ENCODE measurements at regions not wholly inside any gene's neighbourhood (a gene's known extent, or its start where the extent isn't known, plus 50 kb on each side); places are given as distances from the start of the nearest gene placed in this dataset.

GRCh38 chr20:22794200-22794599 lies 209.8 kb upstream of the FOXA2 start:
- TF ChIP-seq CTCF (IDR thresholded peaks at IDR 0.05; ENCODE audit: low read depth, low read length) = no peak
- in situ Hi-C loops (cut with HindIII; ENCODE audit: low sequenced_read_pairs) = no loop called here
- DNase-seq (ENCODE audit: low read depth, low spot score) = no peak
- H3K4me3 ChIP-seq (ENCODE audit: low read depth, low read length) = no peak overlapping the region

- in situ Hi-C loops (cut with HindIII; ENCODE audit: low sequenced_read_pairs) = no loop called here
- no peak overlapping the region for H3K4me3 ChIP-seq (ENCODE audit: low read depth, low read length)
- TF ChIP-seq CTCF (IDR thresholded peaks at IDR 0.05; ENCODE audit: low read depth, low read length) = no peak
- DNase-seq (ENCODE audit: low read depth, low spot score) = no peak
Observed at GRCh38 chr20:22795433-22795832, 211.1 kb upstream of the FOXA2 start.

GRCh38 chr20:22795871-22796270 lies 211.5 kb upstream of the FOXA2 start:
- TF ChIP-seq CTCF (IDR thresholded peaks at IDR 0.05; ENCODE audit: low read depth, low read length) = no peak
- in situ Hi-C loops (cut with HindIII; ENCODE audit: low sequenced_read_pairs) = no loop called here
- DNase-seq (ENCODE audit: low read depth, low spot score) = peak; percentile 92
- H3K4me3 ChIP-seq (ENCODE audit: low read depth, low read length) = no peak overlapping the region

- TF ChIP-seq CTCF (IDR thresholded peaks at IDR 0.05; ENCODE audit: low read depth, low read length) = no peak
- H3K4me3 ChIP-seq (ENCODE audit: low read depth, low read length) = no peak overlapping the region
- in situ Hi-C loops (cut with HindIII; ENCODE audit: low sequenced_read_pairs) = no loop called here
- DNase-seq (ENCODE audit: low read depth, low spot score) = peak; percentile 64
Observed at GRCh38 chr20:22796469-22797077, 212.2 kb upstream of the FOXA2 start.

- TF ChIP-seq CTCF (IDR thresholded peaks at IDR 0.05; ENCODE audit: low read depth, low read length) = no peak
- no peak overlapping the region for H3K4me3 ChIP-seq (ENCODE audit: low read depth, low read length)
- in situ Hi-C loops (cut with HindIII; ENCODE audit: low sequenced_read_pairs) = no loop called here
- DNase-seq (ENCODE audit: low read depth, low spot score) = no peak
Observed at GRCh38 chr20:22797103-22797502, 212.7 kb upstream of the FOXA2 start.

- DNase-seq (ENCODE audit: low read depth, low spot score) = no peak
- no peak overlapping the region for H3K4me3 ChIP-seq (ENCODE audit: low read depth, low read length)
- in situ Hi-C loops (cut with HindIII; ENCODE audit: low sequenced_read_pairs) = no loop called here
- no peak for TF ChIP-seq CTCF (IDR thresholded peaks at IDR 0.05; ENCODE audit: low read depth, low read length)
Observed at GRCh38 chr20:22799687-22800086, 215.3 kb upstream of the FOXA2 start.

GRCh38 chr20:22800129-22800528 lies 215.8 kb upstream of the FOXA2 start:
- no peak for DNase-seq (ENCODE audit: low read depth, low spot score)
- in situ Hi-C loops (cut with HindIII; ENCODE audit: low sequenced_read_pairs) = no loop called here
- TF ChIP-seq CTCF (IDR thresholded peaks at IDR 0.05; ENCODE audit: low read depth, low read length) = no peak
- no peak overlapping the region for H3K4me3 ChIP-seq (ENCODE audit: low read depth, low read length)

Data from astrocyte of the spinal cord (primary cell).